GM18867 (cell line): ENCODE measurements at regions not wholly inside any gene's neighbourhood (a gene's known extent, or its start where the extent isn't known, plus 50 kb on each side); places are given as distances from the start of the nearest gene placed in this dataset.

Experiments
- ATAC-seq: cut with Tn5 transposase; IDR thresholded peaks from one replicate; pipeline ENCODE4 v1.9.1; 2021; ENCODE audit warnings: mild to moderate bottlenecking, moderate library complexity; ENCODE audit not compliant: unreplicated experiment

DNA sequence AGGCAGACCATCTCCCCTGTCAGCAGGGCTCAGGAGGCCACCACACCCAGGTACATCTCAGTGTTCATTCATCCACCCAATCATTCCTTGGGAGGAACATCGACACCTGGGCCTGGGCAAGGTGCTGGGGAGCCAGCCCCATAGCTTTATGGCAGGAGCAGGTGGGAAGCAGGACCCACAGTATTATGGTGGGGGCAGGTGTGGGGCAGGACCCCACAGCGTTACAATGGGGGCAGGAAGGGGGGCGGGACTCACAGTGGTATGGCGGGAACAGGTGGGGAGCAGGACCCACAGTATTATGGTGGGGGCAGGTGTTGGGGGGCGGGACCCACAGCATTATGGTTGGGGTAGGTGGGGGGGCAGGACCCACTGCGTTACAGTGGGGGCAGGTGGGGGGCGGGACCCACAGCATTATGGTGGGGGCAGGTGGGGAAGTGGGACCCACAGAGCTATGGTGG is 128.9 kb upstream of the HS6ST1 start:
- no peak for ATAC-seq

DNA sequence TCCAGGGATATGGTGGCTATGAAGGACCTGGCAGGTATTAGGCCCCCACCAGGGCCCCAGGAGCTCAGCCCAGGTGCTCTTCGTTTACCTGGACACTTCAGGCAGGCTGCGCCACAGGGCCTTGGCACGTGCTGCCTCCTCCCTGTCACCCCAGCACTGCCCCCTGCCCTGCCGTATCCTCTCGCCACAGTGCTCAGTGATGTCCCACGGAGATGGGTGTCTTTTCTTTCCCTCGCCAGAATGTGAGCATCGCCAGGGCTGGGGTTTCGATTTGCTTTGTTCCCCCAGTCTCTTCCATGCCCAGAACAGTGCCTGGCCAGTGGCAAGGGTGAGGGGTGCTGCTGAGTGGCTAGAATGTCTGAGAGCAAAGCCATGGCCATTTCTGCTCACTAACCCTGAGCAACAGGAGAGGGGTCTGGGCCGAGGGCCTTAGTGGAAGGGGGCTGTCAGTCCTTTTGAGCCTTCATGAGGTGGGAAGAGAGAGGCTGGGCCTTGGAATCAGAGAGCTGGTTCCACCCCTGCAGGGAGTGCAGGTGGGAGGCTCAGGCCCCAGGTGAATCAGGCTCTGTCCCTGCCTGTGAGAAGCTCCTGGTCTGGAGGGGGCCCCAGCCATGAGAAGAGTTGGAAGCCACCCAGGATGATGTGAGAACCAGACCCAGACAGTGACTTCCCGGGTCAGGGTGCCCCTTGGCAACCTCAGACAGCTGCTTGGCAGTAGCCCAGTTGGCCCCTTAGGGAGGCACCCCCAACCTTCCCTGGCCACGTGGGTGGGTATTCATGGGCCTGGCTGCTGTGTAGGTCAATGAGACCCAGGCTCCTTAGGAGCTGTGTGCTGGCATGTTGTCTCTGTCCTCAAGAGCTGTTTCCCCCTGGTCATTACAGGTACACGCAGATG is 129.9 kb upstream of the HS6ST1 start:
- ATAC-seq, result no peak

DNA sequence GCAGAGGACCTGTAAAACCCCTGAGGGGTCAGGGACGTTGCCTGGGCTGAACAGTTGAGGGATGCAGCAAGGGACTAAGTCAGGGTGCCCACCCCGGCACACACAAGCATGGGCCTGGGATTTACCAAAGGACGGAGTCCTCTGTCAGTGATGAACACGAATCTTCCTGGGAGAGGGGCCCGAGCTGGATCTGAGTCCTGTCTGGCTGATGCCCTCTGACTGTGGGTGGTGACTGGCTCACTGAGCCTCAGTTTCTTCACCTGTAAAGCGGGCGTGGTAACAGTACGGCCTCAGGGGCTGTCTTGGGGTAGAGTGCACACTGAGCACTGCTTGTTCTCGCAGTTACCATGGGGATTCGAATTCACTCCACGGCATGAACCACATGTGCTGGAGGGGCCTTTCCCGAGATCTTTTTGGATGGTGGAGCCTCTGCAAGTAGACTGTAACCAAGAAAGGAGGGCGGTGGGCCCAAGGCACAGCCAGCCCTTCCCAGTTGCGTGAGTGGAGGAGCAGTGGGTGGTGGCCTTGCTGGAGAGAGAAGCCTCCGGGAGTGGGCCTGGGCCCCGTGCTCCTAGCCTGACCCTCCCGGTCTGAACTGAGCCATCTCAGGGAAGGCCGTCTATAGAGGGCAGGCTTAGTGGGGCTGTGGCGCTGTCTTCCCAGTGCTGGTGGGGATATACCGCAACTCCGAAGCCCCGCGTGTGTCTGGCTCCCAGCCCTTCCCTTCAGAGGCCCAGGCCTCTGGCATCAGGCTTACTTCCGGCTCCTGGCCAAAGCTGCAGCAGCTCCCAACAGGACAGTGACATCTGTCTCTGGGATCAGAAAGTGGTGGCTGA is 130.8 kb upstream of the HS6ST1 start:
- ATAC-seq, result no peak

DNA sequence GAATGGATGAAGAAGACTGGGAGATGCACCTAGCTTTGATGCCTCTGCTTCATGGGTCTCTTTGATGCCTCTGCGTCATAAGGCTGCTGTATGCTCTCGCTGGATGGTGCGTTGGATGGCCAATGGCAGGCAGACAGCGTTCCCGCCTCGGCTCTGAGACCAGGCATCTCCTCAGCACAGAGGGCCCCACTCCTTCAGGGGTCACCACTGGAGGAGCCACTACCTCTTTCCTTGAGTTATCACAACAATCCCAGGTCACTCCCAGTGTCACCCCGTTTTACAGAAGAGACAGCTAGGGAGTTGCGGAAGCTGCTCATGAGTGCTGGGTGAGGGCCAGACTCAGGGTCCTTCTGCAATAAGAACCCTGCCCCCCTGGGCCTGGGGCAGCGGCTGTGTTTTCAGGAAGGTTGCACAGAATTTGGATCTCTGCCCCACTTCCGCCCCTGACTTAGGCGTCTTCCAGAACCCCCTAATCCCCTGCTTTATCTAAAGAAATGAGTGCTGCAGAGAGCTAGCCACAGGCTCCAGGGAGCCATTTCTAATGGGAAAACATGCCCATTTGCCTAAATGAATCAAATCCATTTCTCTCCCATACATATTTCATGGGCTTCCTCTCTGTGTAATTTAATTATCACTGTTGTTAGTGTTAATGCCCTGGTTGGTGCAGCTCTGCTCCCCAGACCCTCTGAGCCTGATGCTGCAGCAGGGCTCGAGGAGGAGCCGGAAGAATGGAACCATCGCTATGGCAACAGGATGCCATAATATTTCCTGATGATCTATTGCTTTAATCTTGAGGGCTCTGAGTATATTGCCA is 131.8 kb upstream of the HS6ST1 start:
- ATAC-seq, result no peak

DNA sequence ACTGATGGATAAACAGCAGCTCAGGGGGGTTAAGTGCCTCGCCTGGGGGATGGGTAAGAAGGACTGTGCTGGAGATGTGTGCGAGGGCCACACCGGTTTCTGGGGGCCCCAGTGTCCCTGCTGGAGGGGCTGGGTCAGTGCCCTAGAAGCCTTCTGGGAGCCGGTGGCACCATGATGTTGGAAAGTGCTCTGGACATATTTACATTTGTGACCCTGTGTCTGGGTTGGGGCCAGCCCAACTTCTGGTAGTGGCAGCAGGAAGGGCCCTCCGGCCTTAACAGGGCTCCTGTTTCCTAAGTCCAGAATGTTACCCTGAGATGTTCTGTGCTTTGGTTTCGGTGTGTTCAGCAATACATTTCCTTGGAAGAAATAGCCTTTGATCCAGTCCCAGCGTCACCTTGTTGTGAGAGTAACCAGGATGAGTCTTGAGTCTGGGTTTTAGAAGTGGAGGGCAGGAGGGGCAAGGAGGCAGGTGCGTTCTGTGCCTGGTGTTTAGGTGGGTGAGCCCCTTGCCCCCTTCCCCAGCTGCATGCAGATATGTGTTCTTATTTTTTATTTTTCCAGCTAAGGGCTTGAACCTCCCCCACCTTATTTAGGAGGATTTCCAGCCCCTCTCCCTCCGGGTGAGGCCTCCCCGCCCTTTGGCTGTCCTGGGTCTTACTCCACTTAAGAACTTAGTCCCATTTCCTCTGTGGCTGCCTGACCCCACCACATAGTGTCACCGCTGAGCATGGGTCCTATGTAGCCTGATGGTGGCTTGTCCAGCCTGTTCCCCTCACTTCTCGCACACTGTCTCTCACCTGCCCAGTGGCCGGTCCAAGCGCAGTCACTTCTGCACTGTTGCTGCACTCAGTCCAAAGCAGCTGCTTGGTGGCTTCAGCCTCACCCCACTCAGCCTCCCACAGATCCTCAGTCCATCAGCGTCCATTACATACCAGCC is 132.7 kb upstream of the HS6ST1 start:
- ATAC-seq, result no peak

DNA sequence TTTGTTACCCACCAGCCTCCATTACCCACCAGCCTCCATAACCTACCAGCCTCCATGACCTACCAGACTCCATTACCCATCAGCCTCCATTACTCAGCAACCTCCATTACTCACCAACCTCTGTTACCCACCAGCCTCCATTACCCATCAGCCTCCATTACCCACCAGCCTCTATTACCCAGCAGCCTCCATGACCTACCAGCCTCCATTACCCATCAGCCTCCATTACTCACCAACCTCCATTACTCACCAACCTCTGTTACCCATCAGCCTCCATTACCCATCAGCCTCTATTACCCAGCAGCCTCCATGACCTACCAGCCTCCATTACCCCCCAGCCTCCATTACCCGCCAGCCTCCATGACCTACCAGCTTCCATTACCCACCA is 133.3 kb upstream of the HS6ST1 start:
- ATAC-seq, result no peak

DNA sequence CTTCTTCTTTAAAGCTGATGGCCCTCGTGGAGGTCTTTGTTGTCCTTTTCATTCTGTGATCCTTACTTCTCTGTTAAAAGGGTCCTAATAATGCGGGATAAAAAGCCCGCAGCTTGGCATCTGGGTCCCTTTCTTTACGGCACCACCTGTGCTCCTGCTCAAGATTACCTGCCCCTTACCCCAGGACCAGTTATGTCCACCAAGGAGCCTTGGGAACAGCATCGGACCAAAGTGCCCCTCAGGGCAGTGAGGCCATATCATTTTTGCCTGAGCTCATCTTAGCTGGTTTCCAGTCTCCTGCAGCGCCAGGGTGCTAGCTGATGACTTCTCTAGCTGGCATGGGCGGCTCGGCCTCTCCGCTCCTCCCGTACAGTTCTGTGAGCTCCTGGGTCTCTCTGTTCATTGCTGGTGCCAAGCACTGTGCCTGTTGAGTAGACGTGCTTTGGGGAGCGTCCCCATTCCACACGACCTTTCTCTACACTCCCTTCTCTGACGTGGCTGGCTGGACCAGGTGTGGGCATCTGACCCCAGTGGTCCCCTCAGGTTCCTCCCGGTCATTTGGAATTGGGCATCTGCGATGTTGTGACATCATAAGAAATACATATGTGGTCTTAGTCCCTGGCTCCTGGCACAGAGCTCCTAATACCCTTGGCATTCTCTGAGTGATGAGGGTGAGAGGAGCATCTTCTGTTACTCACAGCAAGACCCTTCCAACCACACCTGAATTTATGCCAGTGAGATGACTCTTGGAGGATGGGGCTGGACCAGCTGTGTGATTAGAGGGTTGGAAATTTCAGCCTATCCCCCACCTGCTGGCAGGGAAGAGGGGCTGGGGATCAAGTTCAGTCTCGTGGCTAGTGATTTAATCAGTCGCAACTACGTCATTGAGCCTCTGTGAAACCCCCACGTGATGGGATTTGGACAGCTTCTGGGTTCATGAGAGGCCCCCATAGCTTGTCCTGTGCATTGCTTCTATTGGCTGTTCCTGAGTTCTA is 134.2 kb upstream of the HS6ST1 start:
- no peak for ATAC-seq

DNA sequence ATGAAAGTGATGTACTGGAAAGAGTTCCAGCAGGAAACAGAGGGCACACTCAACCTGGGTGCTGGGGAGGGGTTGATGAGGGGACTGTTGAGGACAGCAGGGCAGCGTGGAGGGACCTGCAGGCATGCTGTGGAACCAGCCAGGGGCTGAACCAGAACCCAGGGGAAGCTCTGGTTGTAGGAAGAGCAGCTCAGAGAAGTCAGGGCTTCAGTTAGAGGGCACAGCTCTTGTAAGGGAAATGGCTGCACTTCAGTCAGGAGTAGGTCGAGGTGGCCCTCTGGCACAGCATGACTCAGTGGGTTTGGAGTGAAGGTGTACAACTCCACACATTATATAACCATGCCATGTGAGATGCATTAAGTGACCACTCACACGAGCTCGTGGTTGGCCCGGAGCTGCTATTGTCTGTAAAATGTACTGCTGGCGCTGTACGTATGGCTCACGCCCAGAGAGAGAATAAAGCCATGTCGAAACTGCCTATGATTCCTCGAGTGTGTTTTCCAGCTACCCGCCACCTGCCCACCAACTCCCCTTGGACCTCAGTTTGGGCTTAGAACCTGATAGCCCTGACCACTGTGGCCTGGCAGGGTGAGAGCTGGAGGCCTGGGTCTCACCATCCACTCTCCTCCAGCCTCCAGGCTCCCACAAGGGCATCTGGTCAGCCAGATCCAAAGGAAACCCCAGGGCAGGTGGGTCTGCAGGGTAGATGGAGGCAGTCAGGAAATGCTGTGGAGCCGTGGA is 136.5 kb upstream of the HS6ST1 start:
- ATAC-seq, result no peak

DNA sequence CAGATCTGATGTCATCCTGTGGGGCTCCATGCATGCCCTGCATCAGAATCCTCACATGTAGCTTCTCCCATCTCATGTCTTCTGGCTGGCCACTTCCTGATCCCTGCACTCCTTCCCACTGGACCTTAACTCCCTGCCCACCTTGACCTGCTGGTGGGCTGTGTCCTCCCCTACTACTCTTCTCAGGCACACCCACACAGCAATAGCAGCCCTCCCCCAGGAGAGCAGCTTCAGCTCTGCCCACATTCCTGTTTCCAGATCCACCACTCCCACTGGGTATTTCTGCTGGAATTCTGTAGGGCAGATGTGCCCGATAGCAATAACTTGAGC is 137.0 kb upstream of the HS6ST1 start:
- ATAC-seq, result no peak

DNA sequence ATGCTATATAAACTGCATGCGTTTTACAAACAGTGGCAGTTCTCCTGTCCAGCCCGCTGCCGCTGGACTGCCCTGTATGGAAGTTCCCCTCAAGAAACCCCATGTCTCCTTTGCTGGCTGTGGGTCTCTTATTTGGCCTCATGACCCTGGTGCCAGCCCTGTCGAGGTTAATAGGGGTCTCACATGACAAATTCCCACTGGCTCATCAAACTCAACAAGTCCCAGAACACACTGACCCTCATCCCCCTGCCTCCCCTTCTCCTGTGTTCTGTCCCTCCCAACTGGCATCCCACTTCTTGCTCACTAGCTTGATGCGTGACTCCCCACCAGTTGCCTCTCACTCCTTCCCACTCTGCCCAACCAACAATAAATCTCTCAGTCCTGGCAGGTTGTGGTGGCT is 137.6 kb upstream of the HS6ST1 start:
- no peak for ATAC-seq

DNA sequence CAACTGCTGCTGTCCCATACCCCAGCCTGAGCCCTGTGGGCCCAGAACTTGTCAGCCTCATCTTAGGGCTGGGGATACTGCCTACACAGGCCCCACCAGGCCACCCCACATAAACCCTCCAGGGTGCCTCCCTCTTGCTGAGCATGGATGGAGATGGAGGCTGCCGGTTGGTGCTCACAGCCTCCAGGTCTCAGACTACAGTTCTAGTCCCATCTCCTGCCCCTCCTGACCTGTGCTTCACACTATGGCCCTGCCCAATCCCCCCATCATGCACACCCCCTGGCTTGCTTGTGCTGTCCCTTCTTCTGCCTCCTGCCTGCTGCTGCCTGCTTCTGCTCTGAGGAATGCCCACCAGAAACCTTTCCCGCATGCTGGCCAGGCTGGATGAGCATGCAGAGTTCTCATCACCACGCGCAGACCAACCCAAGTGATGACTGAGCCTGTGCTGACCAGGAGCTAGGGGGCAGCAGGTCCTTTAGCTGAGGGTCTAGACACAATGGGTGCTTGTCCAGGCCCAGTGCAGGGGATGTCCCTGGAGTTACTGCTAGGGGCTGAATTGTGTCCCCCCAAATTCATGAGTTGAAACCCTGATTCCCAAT is 138.4 kb upstream of the HS6ST1 start:
- no peak for ATAC-seq

DNA sequence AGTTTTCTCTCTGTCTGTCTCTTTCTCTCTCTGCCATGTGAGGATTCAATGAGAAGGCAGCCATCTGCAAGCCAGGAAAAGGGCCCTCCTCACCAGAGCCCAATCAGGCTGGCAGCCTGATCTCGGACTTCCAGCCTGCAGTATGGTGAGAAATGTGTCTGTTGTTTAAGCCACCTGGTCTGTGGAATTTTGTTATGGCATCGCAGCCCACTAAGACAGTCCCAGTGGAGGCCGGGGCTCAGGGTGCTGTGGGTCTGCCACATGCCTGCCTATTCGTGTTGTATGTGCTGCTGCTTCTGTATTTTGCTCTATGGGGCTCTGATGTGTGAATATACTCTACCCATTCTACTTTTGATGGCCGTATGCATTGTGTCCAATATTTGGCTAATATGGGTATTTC is 139.0 kb upstream of the HS6ST1 start:
- no peak for ATAC-seq

DNA sequence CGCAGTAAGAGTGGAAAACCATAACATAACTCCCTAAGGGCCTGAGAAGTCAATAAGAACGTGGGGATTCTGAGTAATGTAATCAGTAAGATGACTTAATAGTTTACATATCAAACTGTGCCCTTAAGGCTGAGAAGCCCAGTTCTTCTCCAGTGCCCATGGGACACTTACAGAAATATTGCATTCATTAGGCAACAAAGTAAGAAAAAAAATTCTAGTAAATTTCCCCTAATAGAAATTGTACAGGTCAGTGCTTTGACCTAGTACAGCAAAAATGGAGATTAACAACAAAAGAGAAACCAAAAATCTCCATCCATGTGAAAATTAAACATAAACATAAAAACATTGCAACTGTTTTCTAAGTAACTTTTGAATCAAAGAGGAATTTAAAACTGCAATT is 139.8 kb upstream of the HS6ST1 start:
- no peak for ATAC-seq

DNA sequence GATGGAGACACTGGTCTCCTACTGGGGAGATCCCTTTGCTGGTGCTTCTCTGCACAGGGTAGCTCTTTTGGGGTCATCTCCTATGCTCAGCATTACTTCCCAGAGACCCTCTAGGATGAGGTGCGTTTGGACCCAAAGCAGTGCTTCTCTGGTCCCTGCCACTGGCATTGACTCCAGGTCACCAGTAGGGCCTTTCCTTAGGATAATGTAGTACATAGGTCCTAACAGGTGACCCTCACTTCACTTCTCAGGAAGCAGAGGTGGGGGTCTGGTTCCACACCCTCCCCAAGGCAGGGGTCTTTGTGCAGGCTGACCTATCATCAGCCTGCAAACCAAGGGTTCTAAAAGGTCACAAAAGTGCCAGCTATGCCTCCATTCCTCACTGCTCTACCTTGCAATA is 145.8 kb upstream of the HS6ST1 start:
- ATAC-seq, result no peak

DNA sequence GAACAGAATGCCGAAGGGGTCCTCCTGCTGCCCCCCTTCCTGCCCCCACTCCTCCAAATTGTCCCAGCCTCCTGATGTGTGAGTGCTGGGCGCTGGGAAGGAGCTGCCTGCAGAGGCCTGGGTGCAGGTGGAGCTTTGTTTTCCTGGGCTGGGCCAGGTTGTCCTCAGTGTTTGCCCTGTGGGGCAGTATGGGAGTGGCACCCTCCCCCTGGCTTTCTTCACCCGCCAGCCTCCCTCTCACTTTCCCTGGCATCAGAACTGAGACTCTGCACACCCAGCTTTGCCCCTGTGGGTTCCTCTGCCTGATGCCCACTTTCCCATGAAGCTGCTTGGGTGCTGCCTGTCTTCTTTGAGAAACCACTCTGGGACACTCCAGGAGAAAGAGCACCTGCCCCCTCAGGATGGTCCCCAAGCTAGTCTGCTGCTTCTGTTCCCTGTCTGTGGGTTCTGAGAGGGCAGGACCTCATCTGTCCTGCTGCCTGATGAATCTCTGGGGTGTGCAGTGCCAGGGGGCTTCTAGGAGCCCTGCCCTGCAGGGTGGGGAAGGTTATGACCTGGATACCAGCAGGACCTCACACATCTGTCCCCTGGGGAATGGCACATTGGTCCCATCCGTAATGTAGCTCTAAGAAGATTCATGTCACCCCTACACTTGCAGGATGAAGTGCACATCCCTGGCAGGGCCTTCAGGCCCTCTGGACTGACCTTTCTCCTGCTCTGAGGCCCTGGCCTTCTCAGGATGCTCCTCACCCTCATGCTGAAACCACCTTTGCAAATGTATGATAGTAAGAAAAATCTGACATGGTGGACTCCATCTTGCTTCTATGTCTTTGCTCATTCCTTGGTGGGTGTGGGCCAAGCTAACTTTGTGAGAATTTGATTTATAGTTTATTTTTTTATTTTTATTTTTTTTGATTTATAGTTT is 146.8 kb upstream of the HS6ST1 start:
- ATAC-seq, result no peak

DNA sequence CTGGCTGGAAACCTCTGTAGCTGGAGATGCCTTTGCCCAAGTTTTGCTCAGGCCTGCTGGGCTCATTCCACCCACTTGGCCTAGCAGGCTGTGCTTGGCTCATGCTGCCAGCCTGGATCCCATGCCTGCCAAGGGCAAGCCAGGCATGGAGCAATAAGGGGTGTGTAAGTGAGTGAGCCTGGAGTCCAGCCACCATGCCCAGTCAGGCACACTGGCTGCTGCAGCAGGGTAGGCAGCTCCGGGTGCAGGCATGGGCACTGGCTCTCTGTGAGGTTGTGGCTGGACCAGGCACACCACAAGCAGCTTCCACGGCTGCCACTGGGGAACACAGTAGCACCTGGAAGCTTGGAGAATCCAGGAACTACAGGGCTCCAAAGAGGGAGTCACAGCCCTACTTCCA is 147.7 kb upstream of the HS6ST1 start:
- no peak for ATAC-seq

DNA sequence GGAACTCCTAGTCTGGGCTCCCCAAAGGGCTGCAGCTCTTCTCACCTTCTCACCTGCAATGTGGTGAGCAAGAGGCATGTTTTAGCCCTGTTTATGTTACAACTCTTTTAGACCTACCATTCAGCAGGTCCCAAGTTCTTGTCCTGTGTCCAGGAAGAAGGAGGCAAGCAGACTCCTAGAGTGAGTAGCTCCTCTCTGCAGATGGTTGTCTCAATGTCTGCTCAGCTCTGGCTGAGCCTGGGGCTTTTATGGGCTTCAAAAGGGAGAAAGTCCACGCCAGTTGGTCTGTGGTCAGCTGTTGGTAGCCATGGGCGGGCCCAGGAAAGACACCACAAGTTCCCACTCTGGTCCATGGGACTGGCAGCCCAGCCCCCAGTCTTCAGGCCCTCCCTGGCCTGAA is 148.1 kb upstream of the HS6ST1 start:
- no peak for ATAC-seq
